Caco-2 (cell line): ENCODE measurements at regions not wholly inside any gene's neighbourhood (a gene's known extent, or its start where the extent isn't known, plus 50 kb on each side); places are given as distances from the start of the nearest gene placed in this dataset.

Source experiments
- BruUV-seq: library from RNA; stranded (reverse); fragments of 400-500 nt; replicated peaks from 2 replicates; lab custom pipeline; 2021; lab: Mats Ljungman, UMichigan
- CTCF ChIA-PET: fragments of 300-600 bp; sonication (Branson Sonifier 250); formaldehyde crosslinking; loops from one replicate; lab custom pipeline; 2022; ENCODE audit warnings: antibody characterized with exemption; lab: Charles Lee
- POLR2A ChIA-PET: fragments of 300-600 bp; sonication (Branson Sonifier 250); formaldehyde crosslinking; loops from one replicate; lab custom pipeline; 2022; ENCODE audit warnings: antibody characterized with exemption; lab: Charles Lee
- DNase-seq, 2 experiments: peaks; one replicate each; pipeline versions ENCODE4 v3.0.0 to v3.0.0-alpha.2; 2020 to 2022
- H3K27me3 ChIP-seq: replicated peaks from 2 replicates; pipeline ENCODE4 v1.6.0; 2011; ENCODE audit warnings: low read length; ENCODE audit not compliant: control insufficient read depth, insufficient read depth
- H3K36me3 ChIP-seq: 2 replicates; pipeline ENCODE4 v1.5.1; 2011; ENCODE audit warnings: low read length; ENCODE audit not compliant: control insufficient read depth, insufficient read depth
- H3K4me1 ChIP-seq: fragments of 250-450 bp; sonication (Bioruptor Pico); 2 replicates; pipeline ENCODE4 v1.5.1; 2020; ENCODE audit warnings: mild to moderate bottlenecking
- H3K4me3 ChIP-seq: 2 replicates; pipeline ENCODE4 v1.5.1; 2011; ENCODE audit warnings: low read depth, mild to moderate bottlenecking, control low read depth, low read length
- H3K9me3 ChIP-seq: fragments of 250-450 bp; sonication (Bioruptor Pico); 2 replicates; pipeline ENCODE4 v1.5.1; 2020; ENCODE audit warnings: mild to moderate bottlenecking, moderate library complexity
- H3K27ac Mint-ChIP-seq: one replicate; pipeline ENCODE4 v1.8.0; 2022; ENCODE audit warnings: mixed read lengths; ENCODE audit not compliant: unreplicated experiment
- H3K27me3 Mint-ChIP-seq: one replicate; pipeline ENCODE4 v1.8.0; 2022; ENCODE audit warnings: mixed read lengths; ENCODE audit not compliant: insufficient read depth, unreplicated experiment
- H3K36me3 Mint-ChIP-seq: one replicate; pipeline ENCODE4 v1.8.0; 2022; ENCODE audit warnings: mild to moderate bottlenecking, mixed read lengths; ENCODE audit not compliant: insufficient read depth, unreplicated experiment
- H3K4me1 Mint-ChIP-seq: one replicate; pipeline ENCODE4 v1.8.0; 2022; ENCODE audit warnings: low read depth, mixed read lengths; ENCODE audit not compliant: unreplicated experiment
- H3K4me3 Mint-ChIP-seq: one replicate; pipeline ENCODE4 v1.8.0; 2022; ENCODE audit warnings: mild to moderate bottlenecking, moderate library complexity, mixed read lengths; ENCODE audit not compliant: unreplicated experiment
- H3K9me3 Mint-ChIP-seq: one replicate; pipeline ENCODE4 v1.8.0; 2022; ENCODE audit warnings: mixed read lengths; ENCODE audit not compliant: unreplicated experiment
- intact Hi-C: fragments of 100-400 bp; cut with micrococcal nuclease; formaldehyde crosslinking; loops from one replicate; pipeline ENCODE4 v1.10.0; 2022; ENCODE audit not compliant: unreplicated experiment
- TF ChIP-seq, protein P1 (sequence below), 2 experiments: fragments of 200-600 bp in 1 of 2; IDR thresholded peaks; 1 replicate in 1 of 2; 2 replicates in 1 of 2; pipeline versions ENCODE4 v1.5.1 to v1.8.0; 2011 to 2022; ENCODE audit warnings: antibody characterized with exemption in 1 of 2, control low read depth in 1 of 2, inconsistent platforms in 1 of 2, low read depth in 1 of 2, low read length in 1 of 2, mild to moderate bottlenecking in 1 of 2, moderate library complexity in 1 of 2; ENCODE audit not compliant: insufficient read depth in 1 of 2, severe bottlenecking in 1 of 2, unreplicated experiment in 1 of 2

DNA sequence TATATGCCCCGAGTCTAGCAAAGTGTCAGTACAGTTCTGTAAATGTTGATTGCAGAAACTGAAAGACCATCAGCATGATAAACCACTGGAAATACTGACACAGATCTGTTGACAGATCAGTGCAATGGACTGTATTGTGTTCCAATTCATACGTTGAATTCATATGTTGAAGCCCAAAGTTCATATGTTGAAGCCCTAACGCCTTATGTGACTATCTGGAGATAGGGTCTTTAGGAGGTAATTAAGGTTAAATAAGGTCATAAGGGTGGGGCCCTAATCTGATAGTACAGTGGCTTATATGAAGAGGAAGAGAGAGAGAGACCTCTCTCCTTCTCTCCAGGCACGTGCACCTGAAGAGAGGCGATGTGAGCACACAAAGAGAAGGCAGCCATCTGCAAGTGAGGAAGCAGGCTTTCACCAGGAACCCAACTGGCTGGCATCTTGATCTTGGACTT, 144.7 kb downstream of the MRPL39 start:
- H3K36me3 Mint-ChIP-seq: no peaks in the 10 kb centered on the region
- no TSS peak for BruUV-seq
- H3K27me3 Mint-ChIP-seq: no peaks in the 10 kb centered on the region
- Histone ChIP-seq H3K27me3 (no peaks in the 10 kb centered on the region), H3K9me3 (no peaks in the 10 kb centered on the region), H3K4me3 (no peak overlapping the region), H3K36me3 (no peaks in the 10 kb centered on the region), H3K4me1 (no peaks in the 10 kb centered on the region)
- H3K4me1 Mint-ChIP-seq: no peaks in the 10 kb centered on the region
- DNase-seq: no peak
- H3K4me3 Mint-ChIP-seq: no peak overlapping the region
- POLR2A ChIA-PET: no interaction called here
- intact Hi-C loops: no loop called here
- CTCF ChIA-PET: no interaction called here
- TF ChIP-seq, protein P1, sequence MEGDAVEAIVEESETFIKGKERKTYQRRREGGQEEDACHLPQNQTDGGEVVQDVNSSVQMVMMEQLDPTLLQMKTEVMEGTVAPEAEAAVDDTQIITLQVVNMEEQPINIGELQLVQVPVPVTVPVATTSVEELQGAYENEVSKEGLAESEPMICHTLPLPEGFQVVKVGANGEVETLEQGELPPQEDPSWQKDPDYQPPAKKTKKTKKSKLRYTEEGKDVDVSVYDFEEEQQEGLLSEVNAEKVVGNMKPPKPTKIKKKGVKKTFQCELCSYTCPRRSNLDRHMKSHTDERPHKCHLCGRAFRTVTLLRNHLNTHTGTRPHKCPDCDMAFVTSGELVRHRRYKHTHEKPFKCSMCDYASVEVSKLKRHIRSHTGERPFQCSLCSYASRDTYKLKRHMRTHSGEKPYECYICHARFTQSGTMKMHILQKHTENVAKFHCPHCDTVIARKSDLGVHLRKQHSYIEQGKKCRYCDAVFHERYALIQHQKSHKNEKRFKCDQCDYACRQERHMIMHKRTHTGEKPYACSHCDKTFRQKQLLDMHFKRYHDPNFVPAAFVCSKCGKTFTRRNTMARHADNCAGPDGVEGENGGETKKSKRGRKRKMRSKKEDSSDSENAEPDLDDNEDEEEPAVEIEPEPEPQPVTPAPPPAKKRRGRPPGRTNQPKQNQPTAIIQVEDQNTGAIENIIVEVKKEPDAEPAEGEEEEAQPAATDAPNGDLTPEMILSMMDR (IDR thresholded peaks at IDR 0.05; ENCODE audit: insufficient read depth in 1 of 2, low read depth in 1 of 2, low read length in 1 of 2, severe bottlenecking in 1 of 2, unreplicated experiment in 1 of 2): no peak
- H3K9me3 Mint-ChIP-seq: no peaks in the 10 kb centered on the region
- no peak overlapping the region for H3K27ac Mint-ChIP-seq

DNA sequence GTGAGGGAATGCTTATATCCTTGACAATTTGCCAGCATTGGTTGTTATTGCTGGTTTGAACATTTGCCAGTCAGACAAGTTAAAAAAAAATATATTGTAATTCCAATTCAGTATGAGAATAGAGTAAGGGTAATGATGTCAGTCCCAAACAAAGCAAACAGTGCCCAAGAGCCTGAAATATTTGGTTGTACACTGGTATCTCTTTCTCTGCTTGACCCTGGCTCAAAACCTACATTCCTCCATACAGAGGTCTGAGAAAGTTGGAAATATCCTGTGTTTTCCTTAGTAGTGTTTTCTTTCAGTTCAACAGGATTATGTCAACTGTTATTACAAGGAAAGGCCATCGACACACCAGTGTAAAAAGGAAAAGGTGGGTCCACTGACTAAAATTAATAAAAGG, 145.6 kb downstream of the MRPL39 start:
- H3K27ac Mint-ChIP-seq: no peak overlapping the region
- no peaks in the 10 kb centered on the region for H3K9me3 ChIP-seq
- no peaks in the 10 kb centered on the region for H3K9me3 Mint-ChIP-seq
- intact Hi-C loops: no loop called here
- POLR2A ChIA-PET: no interaction called here
- no peak overlapping the region for H3K4me3 ChIP-seq
- no peak for DNase-seq
- BruUV-seq: no TSS peak
- TF ChIP-seq, protein P1 (IDR thresholded peaks at IDR 0.05; ENCODE audit: insufficient read depth in 1 of 2, low read depth in 1 of 2, low read length in 1 of 2, severe bottlenecking in 1 of 2, unreplicated experiment in 1 of 2): no peak
- no peaks in the 10 kb centered on the region for H3K36me3 ChIP-seq
- no peaks in the 10 kb centered on the region for H3K27me3 ChIP-seq
- H3K4me3 Mint-ChIP-seq: no peak overlapping the region
- CTCF ChIA-PET: no interaction called here
- H3K4me1 ChIP-seq: no peaks in the 10 kb centered on the region
- H3K4me1 Mint-ChIP-seq: no peaks in the 10 kb centered on the region
- H3K27me3 Mint-ChIP-seq: no peaks in the 10 kb centered on the region
- H3K36me3 Mint-ChIP-seq: no peaks in the 10 kb centered on the region

DNA sequence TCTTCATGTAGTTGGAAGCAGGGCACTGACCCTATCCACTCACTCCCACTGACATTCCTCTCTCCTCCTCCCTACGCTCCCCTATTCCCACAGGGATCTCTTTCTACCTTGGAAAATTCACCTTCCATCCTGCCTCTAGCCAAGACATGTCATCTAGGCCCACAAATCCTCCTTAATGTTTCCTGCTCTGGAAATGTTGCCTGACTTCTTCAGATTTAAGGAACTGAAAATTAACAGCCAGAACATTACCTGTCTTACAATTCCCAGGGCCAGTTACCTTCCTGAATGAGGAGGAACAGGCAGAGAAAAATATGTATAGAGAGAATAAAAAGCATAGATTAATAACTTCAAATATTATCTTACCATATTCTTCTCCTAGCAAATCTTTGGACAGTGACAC, 147.3 kb downstream of the MRPL39 start:
- Histone ChIP-seq H3K36me3 (no peaks in the 10 kb centered on the region), H3K4me3 (no peak overlapping the region), H3K4me1 (no peaks in the 10 kb centered on the region), H3K27me3 (no peaks in the 10 kb centered on the region), H3K9me3 (no peaks in the 10 kb centered on the region)
- intact Hi-C loops: no loop called here
- no peak for DNase-seq
- POLR2A ChIA-PET: no interaction called here
- Mint-ChIP-seq H3K9me3 (no peaks in the 10 kb centered on the region), H3K36me3 (no peaks in the 10 kb centered on the region), H3K27me3 (no peaks in the 10 kb centered on the region), H3K4me1 (no peaks in the 10 kb centered on the region), H3K27ac (no peak overlapping the region), H3K4me3 (no peak overlapping the region)
- BruUV-seq: no TSS peak
- CTCF ChIA-PET: no interaction called here
- TF ChIP-seq, protein P1 (IDR thresholded peaks at IDR 0.05; ENCODE audit: insufficient read depth in 1 of 2, low read depth in 1 of 2, low read length in 1 of 2, severe bottlenecking in 1 of 2, unreplicated experiment in 1 of 2): no peak
